Rectal smooth muscle tissue (tissue), 1 donor: ENCODE measurements at regions not wholly inside any gene's neighbourhood (a gene's known extent, or its start where the extent isn't known, plus 50 kb on each side); places are given as distances from the start of the nearest gene placed in this dataset.
"Not testable (repeated sequence)": the region's sequence is repeated elsewhere in the genome, so short reads cannot be mapped to it uniquely, and the experiment has no call there.

Experiments used
- H3K27ac ChIP-seq: one replicate; pipeline ENCODE4 v1.7.0; 2013; ENCODE audit warnings: low read depth, low read length, inconsistent platforms
- H3K27me3 ChIP-seq: one replicate; pipeline ENCODE4 v1.7.0; 2013; ENCODE audit warnings: low read length; ENCODE audit not compliant: control insufficient read depth, insufficient read depth
- H3K36me3 ChIP-seq: one replicate; pipeline ENCODE4 v1.7.0; 2013; ENCODE audit warnings: low read length; ENCODE audit not compliant: control insufficient read depth, insufficient read depth
- H3K4me1 ChIP-seq: one replicate; pipeline ENCODE4 v1.7.0; 2013; ENCODE audit warnings: low read length; ENCODE audit not compliant: control insufficient read depth, insufficient read depth
- H3K4me3 ChIP-seq: one replicate; pipeline ENCODE4 v1.7.0; 2013; ENCODE audit warnings: low read length
- H3K9ac ChIP-seq: one replicate; pipeline ENCODE4 v1.7.0; 2013; ENCODE audit warnings: low read length

GRCh38 chr10:62467527-62467926, 93.4 kb downstream of the ZNF365 start:
- H3K4me1 ChIP-seq, result no peaks in the 10 kb centered on the region
- no peaks in the 10 kb centered on the region for H3K36me3 ChIP-seq
- no peak overlapping the region for H3K27ac ChIP-seq
- H3K27me3 ChIP-seq, result no peaks in the 10 kb centered on the region
- H3K9ac ChIP-seq, result no peak overlapping the region
- no peak overlapping the region for H3K4me3 ChIP-seq

GRCh38 chr10:62471711-62472110, 97.5 kb downstream of the ZNF365 start:
- Histone ChIP-seq H3K27me3 (no peaks in the 10 kb centered on the region), H3K36me3 (no peaks in the 10 kb centered on the region), H3K9ac (no peak overlapping the region), H3K4me1 (no peaks in the 10 kb centered on the region), H3K4me3 (no peak overlapping the region), H3K27ac (no peak overlapping the region)

GRCh38 chr10:62473241-62473640, 99.1 kb downstream of the ZNF365 start:
- H3K4me1 ChIP-seq, result no peaks in the 10 kb centered on the region
- no peak overlapping the region for H3K27ac ChIP-seq
- H3K36me3 ChIP-seq, result no peaks in the 10 kb centered on the region
- no peak overlapping the region for H3K4me3 ChIP-seq
- H3K9ac ChIP-seq, result no peak overlapping the region
- no peaks in the 10 kb centered on the region for H3K27me3 ChIP-seq

GRCh38 chr10:62475551-62475950, 101.4 kb downstream of the ZNF365 start:
- Histone ChIP-seq H3K27me3 (no peaks in the 10 kb centered on the region), H3K36me3 (no peaks in the 10 kb centered on the region), H3K27ac (no peak overlapping the region), H3K9ac (no peak overlapping the region), H3K4me1 (no peaks in the 10 kb centered on the region), H3K4me3 (no peak overlapping the region)

- H3K36me3 ChIP-seq, result no peaks in the 10 kb centered on the region
- no peak overlapping the region for H3K4me3 ChIP-seq
- H3K27me3 ChIP-seq, result no peaks in the 10 kb centered on the region
- no peaks in the 10 kb centered on the region for H3K4me1 ChIP-seq
- no peak overlapping the region for H3K27ac ChIP-seq
- H3K9ac ChIP-seq, result no peak overlapping the region
These were observed 105.4 kb downstream of the ZNF365 start for GRCh38 chr10:62479523-62479922.

GRCh38 chr10:62480196-62480595, 106.0 kb downstream of the ZNF365 start:
- Histone ChIP-seq H3K9ac (no peak overlapping the region), H3K27ac (no peak overlapping the region), H3K4me3 (no peak overlapping the region), H3K4me1 (no peaks in the 10 kb centered on the region), H3K36me3 (no peaks in the 10 kb centered on the region), H3K27me3 (no peaks in the 10 kb centered on the region)

- Histone ChIP-seq H3K9ac (no peak overlapping the region), H3K4me1 (no peaks in the 10 kb centered on the region), H3K36me3 (no peaks in the 10 kb centered on the region), H3K27ac (no peak overlapping the region), H3K27me3 (no peaks in the 10 kb centered on the region), H3K4me3 (no peak overlapping the region)
These were observed 108.4 kb downstream of the ZNF365 start for GRCh38 chr10:62482581-62482980.

- Histone ChIP-seq H3K9ac (no peak overlapping the region), H3K27me3 (no peaks in the 10 kb centered on the region), H3K36me3 (no peaks in the 10 kb centered on the region), H3K4me3 (no peak overlapping the region), H3K4me1 (no peaks in the 10 kb centered on the region), H3K27ac (no peak overlapping the region)
These were observed 117.4 kb downstream of the ZNF365 start for GRCh38 chr10:62491597-62491996.

GRCh38 chr10:62492012-62492869, 118.1 kb downstream of the ZNF365 start:
- Histone ChIP-seq H3K9ac (no peak overlapping the region), H3K36me3 (no peaks in the 10 kb centered on the region), H3K27me3 (no peaks in the 10 kb centered on the region), H3K4me3 (no peak overlapping the region), H3K4me1 (no peaks in the 10 kb centered on the region), H3K27ac (no peak overlapping the region)

GRCh38 chr10:62492870-62493180, 118.7 kb downstream of the ZNF365 start:
- H3K27me3 ChIP-seq, result no peaks in the 10 kb centered on the region
- no peaks in the 10 kb centered on the region for H3K4me1 ChIP-seq
- no peaks in the 10 kb centered on the region for H3K36me3 ChIP-seq
- H3K4me3 ChIP-seq, result no peak overlapping the region
- no peak overlapping the region for H3K9ac ChIP-seq
- H3K27ac ChIP-seq, result no peak overlapping the region

GRCh38 chr10:62496925-62497324, 122.8 kb downstream of the ZNF365 start:
- Histone ChIP-seq H3K4me1 (no peaks in the 10 kb centered on the region), H3K27ac (no peak overlapping the region), H3K36me3 (no peaks in the 10 kb centered on the region), H3K27me3 (no peaks in the 10 kb centered on the region), H3K9ac (no peak overlapping the region), H3K4me3 (no peak overlapping the region)

GRCh38 chr10:62498271-62498670, 124.1 kb downstream of the ZNF365 start:
- no peaks in the 10 kb centered on the region for H3K36me3 ChIP-seq
- no peak overlapping the region for H3K4me3 ChIP-seq
- no peak overlapping the region for H3K27ac ChIP-seq
- H3K27me3 ChIP-seq, result no peaks in the 10 kb centered on the region
- H3K4me1 ChIP-seq, result no peaks in the 10 kb centered on the region
- H3K9ac ChIP-seq, result no peak overlapping the region

GRCh38 chr10:62500116-62500515, 125.9 kb downstream of the ZNF365 start:
- not testable (repeated sequence) for H3K4me3 ChIP-seq, H3K9ac ChIP-seq, H3K36me3 ChIP-seq, H3K4me1 ChIP-seq, H3K27me3 ChIP-seq, H3K27ac ChIP-seq
